IMR-90 (cell line): ENCODE measurements at regions not wholly inside any gene's neighbourhood (a gene's known extent, or its start where the extent isn't known, plus 50 kb on each side); places are given as distances from the start of the nearest gene placed in this dataset.

ENCODE experiments used
- ATAC-seq: fragments of 200-7000 bp; cut with Tn5 transposase; 2 replicates; pipeline ENCODE4 v1.9.1; 2020; ENCODE audit warnings: low read depth, mild to moderate bottlenecking, moderate library complexity
- BruUV-seq: library from RNA; stranded (reverse); fragments of 400-500 nt; replicated peaks from 2 replicates; lab custom pipeline; 2021; lab: Mats Ljungman, UMichigan
- CTCF ChIA-PET: fragments of 300-600 bp; formaldehyde crosslinking; extraction: SDS; loops from one replicate; lab custom pipeline; 2021; ENCODE audit warnings: antibody characterized with exemption; lab: Yijun Ruan, JAX
- POLR2A ChIA-PET: fragments of 300-600 bp; sonication (Branson Sonifier 250); formaldehyde crosslinking; loops from one replicate; lab custom pipeline; 2022; ENCODE audit warnings: antibody characterized with exemption; ENCODE audit not compliant: unreplicated experiment; lab: Charles Lee
- DNase-seq: peaks from one replicate; pipeline ENCODE4 v3.0.0; 2013
- H2AFZ ChIP-seq: replicated peaks from 2 replicates; pipeline ENCODE3; 2013; ENCODE audit warnings: low read length, mild to moderate bottlenecking; ENCODE audit not compliant: poor library complexity
- H2AK5ac ChIP-seq: 2 replicates; pipeline ENCODE4 v1.6.1; 2013; ENCODE audit warnings: low read depth, low read length, inconsistent platforms
- H2AK9ac ChIP-seq: replicated peaks from 2 replicates; pipeline ENCODE3; 2013; ENCODE audit warnings: mild to moderate bottlenecking, low read depth, low read length, moderate library complexity; ENCODE audit not compliant: poor library complexity
- H2BK120ac ChIP-seq: 2 replicates; pipeline ENCODE4 v1.6.1; 2013; ENCODE audit warnings: low read depth, low read length, inconsistent platforms
- H2BK15ac ChIP-seq: 3 replicates; pipeline ENCODE4 v1.6.1; 2013; ENCODE audit warnings: low read depth, low read length, inconsistent platforms
- H2BK20ac ChIP-seq: 2 replicates; pipeline ENCODE4 v1.6.1; 2013; ENCODE audit warnings: low read depth, mild to moderate bottlenecking, inconsistent platforms, low read length, moderate library complexity
- H2BK5ac ChIP-seq: 2 replicates; pipeline ENCODE4 v1.6.1; 2013; ENCODE audit warnings: mild to moderate bottlenecking, low read depth, low read length, inconsistent platforms; ENCODE audit not compliant: poor library complexity, severe bottlenecking
- H3K14ac ChIP-seq: replicated peaks from 2 replicates; pipeline ENCODE4 v1.6.1; 2013; ENCODE audit warnings: low read depth, low read length, inconsistent platforms
- H3K18ac ChIP-seq: 2 replicates; pipeline ENCODE4 v1.6.1; 2013; ENCODE audit warnings: low read depth, low read length, control low read depth
- H3K23ac ChIP-seq: 2 replicates; pipeline ENCODE4 v1.6.1; 2013; ENCODE audit warnings: low read depth, low read length, inconsistent platforms
- H3K27ac ChIP-seq: 2 replicates; pipeline ENCODE4 v1.5.1; 2013; ENCODE audit warnings: mild to moderate bottlenecking, control low read depth, low read length; ENCODE audit not compliant: insufficient read depth
- H3K27me3 ChIP-seq: 2 replicates; pipeline ENCODE4 v1.6.1; 2013; ENCODE audit warnings: low read length; ENCODE audit not compliant: control insufficient read depth, insufficient read depth
- H3K36me3 ChIP-seq: 2 replicates; pipeline ENCODE4 v1.6.1; 2013; ENCODE audit warnings: low read length, mixed read lengths; ENCODE audit not compliant: control insufficient read depth, insufficient read depth
- H3K4ac ChIP-seq: 2 replicates; pipeline ENCODE4 v1.6.1; 2013; ENCODE audit warnings: low read depth, low read length, inconsistent platforms
- H3K4me1 ChIP-seq: 2 replicates; pipeline ENCODE4 v1.6.1; 2013; ENCODE audit warnings: low read length, mixed read lengths; ENCODE audit not compliant: control insufficient read depth, insufficient read depth
- H3K4me2 ChIP-seq: 2 replicates; pipeline ENCODE4 v1.6.1; 2013; ENCODE audit warnings: low read depth, mild to moderate bottlenecking, control low read depth, low read length, moderate library complexity
- H3K4me3 ChIP-seq: 2 replicates; pipeline ENCODE4 v1.5.1; 2013; ENCODE audit warnings: low read depth, mild to moderate bottlenecking, control low read depth, low read length, moderate library complexity; ENCODE audit not compliant: insufficient read depth
- H3K56ac ChIP-seq: 2 replicates; pipeline ENCODE4 v1.6.1; 2013; ENCODE audit warnings: low read length, inconsistent platforms; ENCODE audit not compliant: insufficient read depth; ENCODE audit errors: extremely low read depth
- H3K79me1 ChIP-seq, 2 experiments: 2 replicates each; pipeline ENCODE4 v1.6.1; 2013; ENCODE audit warnings: low read length in 2 of 2, inconsistent platforms in 1 of 2, low read depth in 1 of 2
- H3K9ac ChIP-seq: 2 replicates; pipeline ENCODE4 v1.6.1; 2013; ENCODE audit warnings: low read depth, low read length, control low read depth
- H3K9me1 ChIP-seq: 2 replicates; pipeline ENCODE4 v1.6.1; 2013; ENCODE audit warnings: low read length, inconsistent platforms; ENCODE audit not compliant: insufficient read depth
- H3K9me3 ChIP-seq: 2 replicates; pipeline ENCODE4 v1.6.1; 2013; ENCODE audit warnings: low read length; ENCODE audit not compliant: control insufficient read depth, insufficient read depth
- H4K20me1 ChIP-seq: 2 replicates; pipeline ENCODE4 v1.6.1; 2013; ENCODE audit warnings: low read length, inconsistent platforms; ENCODE audit not compliant: insufficient read depth
- H4K5ac ChIP-seq: 2 replicates; pipeline ENCODE4 v1.6.1; 2013; ENCODE audit warnings: mild to moderate bottlenecking, low read depth, low read length, control low read depth
- H4K8ac ChIP-seq, 2 experiments: 2 replicates each; pipeline ENCODE4 v1.6.1; 2013; ENCODE audit warnings: low read depth in 2 of 2, low read length in 2 of 2, control low read depth in 1 of 2, inconsistent platforms in 1 of 2
- H4K91ac ChIP-seq: 2 replicates; pipeline ENCODE4 v1.6.1; 2013; ENCODE audit warnings: low read depth, low read length, inconsistent platforms; ENCODE audit not compliant: insufficient read depth
- BHLHE40 ChIP-seq: fragments of 150-350 bp; IDR thresholded peaks from 2 replicates; pipeline ENCODE4 v1.6.1; 2016; ENCODE audit warnings: mild to moderate bottlenecking, low read depth, low read length
- CEBPB ChIP-seq: IDR thresholded peaks from 2 replicates; pipeline ENCODE4 v1.6.1; 2012; ENCODE audit warnings: low read depth, low read length, improper control_type of control experiment
- CHD1 ChIP-seq: IDR thresholded peaks from 2 replicates; pipeline ENCODE4 v1.6.1; 2012; ENCODE audit warnings: low read depth, low read length, improper control_type of control experiment
- CTCF ChIP-seq: conservative IDR thresholded peaks from 2 replicates; pipeline ENCODE4 v1.5.1; 2012; ENCODE audit warnings: mild to moderate bottlenecking, low read depth, low read length, improper control_type of control experiment
- ELK1 ChIP-seq: fragments of 150-350 bp; IDR thresholded peaks from 2 replicates; pipeline ENCODE4 v1.6.1; 2016; ENCODE audit warnings: low read depth, mild to moderate bottlenecking, low read length, moderate library complexity, borderline replicate concordance
- FOS ChIP-seq: fragments of 150-350 bp; IDR thresholded peaks from 2 replicates; pipeline ENCODE4 v1.6.1; 2016; ENCODE audit warnings: low read depth, low read length
- MAFK ChIP-seq: IDR thresholded peaks from 2 replicates; pipeline ENCODE4 v1.6.1; 2012; ENCODE audit warnings: low read depth, low read length, improper control_type of control experiment
- MAZ ChIP-seq: IDR thresholded peaks from 2 replicates; pipeline ENCODE4 v1.6.1; 2012; ENCODE audit warnings: low read depth, mild to moderate bottlenecking, low read length, improper control_type of control experiment, moderate library complexity, borderline replicate concordance
- MXI1 ChIP-seq: IDR thresholded peaks from 2 replicates; pipeline ENCODE4 v1.6.1; 2012; ENCODE audit warnings: low read depth, mild to moderate bottlenecking, low read length, moderate library complexity, borderline replicate concordance
- NFE2L2 ChIP-seq: fragments of 150-350 bp; IDR thresholded peaks from 2 replicates; pipeline ENCODE4 v1.6.1; 2016; ENCODE audit warnings: low read depth, mild to moderate bottlenecking, low read length
- POLR2A ChIP-seq: IDR thresholded peaks from 2 replicates; pipeline ENCODE4 v1.6.1; 2012; ENCODE audit warnings: mild to moderate bottlenecking, low read depth, low read length
- RAD21 ChIP-seq: IDR thresholded peaks from 2 replicates; pipeline ENCODE4 v1.6.1; 2012; ENCODE audit warnings: low read length, improper control_type of control experiment
- RCOR1 ChIP-seq: IDR thresholded peaks from 2 replicates; pipeline ENCODE4 v1.6.1; 2012; ENCODE audit warnings: mild to moderate bottlenecking, low read length, improper control_type of control experiment; ENCODE audit not compliant: insufficient replicate concordance
- RFX5 ChIP-seq: IDR thresholded peaks from 2 replicates; pipeline ENCODE4 v1.8.0; 2012; ENCODE audit warnings: low read depth, mild to moderate bottlenecking, low read length, moderate library complexity
- SMC3 ChIP-seq: fragments of 150-350 bp; IDR thresholded peaks from 2 replicates; pipeline ENCODE4 v1.6.1; 2016; ENCODE audit warnings: low read depth, mild to moderate bottlenecking, antibody characterized with exemption, low read length, moderate library complexity
- USF2 ChIP-seq: fragments of 150-350 bp; IDR thresholded peaks from 2 replicates; pipeline ENCODE4 v1.6.1; 2017; ENCODE audit warnings: mild to moderate bottlenecking, antibody characterized with exemption, low read length, low read depth
- WGBS, 2 experiments: methylation state at CpG; one replicate each; pipeline versions ENCODE4 v1.1.5 to v1.1.7; 2013; ENCODE audit warnings: missing lambda C conversion rate in 2 of 2; ENCODE audit not compliant: insufficient read length in 1 of 2; ENCODE audit errors: extremely low coverage in 2 of 2; 5-methylcytosine and 5-hydroxymethylcytosine counted together
- dilution Hi-C: fragments of 300-500 bp; cut with HindIII; formaldehyde crosslinking; loops from one replicate; pipeline ENCODE4 v1.14.3; 2018; ENCODE audit warnings: low sequenced_read_pairs; ENCODE audit not compliant: unreplicated experiment
- in situ Hi-C: fragments of 300-500 bp; cut with MboI; formaldehyde crosslinking; loops from 3 replicates; pipeline ENCODE4 v1.14.3; 2019; ENCODE audit warnings: low sequenced_read_pairs, inconsistent platforms, mixed read lengths
- intact Hi-C: fragments of 100-400 bp; cut with micrococcal nuclease; formaldehyde crosslinking; loops from 2 replicates; pipeline ENCODE4 v1.10.0; 2022

GRCh38 chr15:31842532-31843195 lies 187.7 kb upstream of the CHRNA7 start:
- H3K56ac ChIP-seq = no peak overlapping the region
- no peak overlapping the region for H3K4ac ChIP-seq
- dilution Hi-C loops = no loop called here
- H3K4me1 ChIP-seq = no peaks in the 10 kb centered on the region
- H3K14ac ChIP-seq = no peak overlapping the region
- TF ChIP-seq NFE2L2 (no peak), POLR2A (no peak), SMC3 (no peak), MXI1 (no peak), MAFK (no peak), BHLHE40 (no peak), FOS (no peak), USF2 (no peak), MAZ (no peak), CTCF (no peak), RAD21 (no peak), RFX5 (no peak), CEBPB (no peak), ELK1 (no peak), RCOR1 (no peak), CHD1 (no peak)
- intact Hi-C loops = no loop called here
- no peaks in the 10 kb centered on the region for H3K9me1 ChIP-seq
- H3K27me3 ChIP-seq = no peaks in the 10 kb centered on the region
- ATAC-seq (no peak), DNase-seq (no peak)
- H4K8ac ChIP-seq = no peak overlapping the region
- no peaks in the 10 kb centered on the region for H3K9me3 ChIP-seq
- no peak overlapping the region for H2BK15ac ChIP-seq
- H4K20me1 ChIP-seq = no peaks in the 10 kb centered on the region
- ChIA-PET CTCF (no interaction called here), POLR2A (no interaction called here)
- no peak overlapping the region for H4K91ac ChIP-seq
- no peak overlapping the region for H3K23ac ChIP-seq
- H2AK5ac ChIP-seq = no peak overlapping the region
- H4K5ac ChIP-seq = no peak overlapping the region
- no peak overlapping the region for H2AFZ ChIP-seq
- no peak overlapping the region for H2BK120ac ChIP-seq
- H2BK5ac ChIP-seq = no peak overlapping the region
- no CpG with 5 or more reads among the region's 6 CpGs for WGBS, 2 experiments
- no peak overlapping the region for H3K9ac ChIP-seq
- H3K18ac ChIP-seq = no peak overlapping the region
- H3K4me2 ChIP-seq = no peak overlapping the region
- in situ Hi-C loops = no loop called here
- H3K27ac ChIP-seq = no peak overlapping the region
- no peak overlapping the region for H3K4me3 ChIP-seq
- H2BK20ac ChIP-seq = no peak overlapping the region
- no peaks in the 10 kb centered on the region for H3K79me1 ChIP-seq
- no peaks in the 10 kb centered on the region for H3K36me3 ChIP-seq
- H2AK9ac ChIP-seq = no peak overlapping the region
- no TSS peak for BruUV-seq
